Cerebellar cortex (tissue), 1 donor: ENCODE measurements at regions not wholly inside any gene's neighbourhood (a gene's known extent, or its start where the extent isn't known, plus 50 kb on each side); places are given as distances from the start of the nearest gene placed in this dataset.
"Not testable (repeated sequence)": the region's sequence is repeated elsewhere in the genome, so short reads cannot be mapped to it uniquely, and the experiment has no call there.

ENCODE experiments used
- DNase-seq: peaks from one replicate; pipeline ENCODE4 v3.0.0-alpha.2; 2015; ENCODE audit warnings: low spot score

- DNase-seq, result no peak
These were observed 197.7 kb upstream of the POT1 start for GRCh38 chr7:125127304-125127703.

GRCh38 chr7:125126376-125126775, 196.8 kb upstream of the POT1 start:
- DNase-seq, result no peak

GRCh38 chr7:125125315-125125714, 195.7 kb upstream of the POT1 start:
- no peak for DNase-seq

GRCh38 chr7:125122173-125122572, 192.5 kb upstream of the POT1 start:
- DNase-seq, result no peak

- DNase-seq, result no peak
These were observed 190.0 kb upstream of the POT1 start for GRCh38 chr7:125119559-125120115.

- no peak for DNase-seq
These were observed 188.8 kb upstream of the POT1 start for GRCh38 chr7:125118444-125118843.

GRCh38 chr7:125112850-125113249, 183.2 kb upstream of the POT1 start:
- no peak for DNase-seq

GRCh38 chr7:125099519-125099918, 169.9 kb upstream of the POT1 start:
- no peak for DNase-seq

- DNase-seq, result no peak
These were observed 168.8 kb upstream of the POT1 start for GRCh38 chr7:125098377-125098970.

GRCh38 chr7:125090596-125090995, 161.0 kb upstream of the POT1 start:
- DNase-seq, result no peak

- no peak for DNase-seq
These were observed 159.5 kb upstream of the POT1 start for GRCh38 chr7:125089171-125089570.

- DNase-seq, result no peak
These were observed 158.9 kb upstream of the POT1 start for GRCh38 chr7:125088555-125088954.

GRCh38 chr7:125085084-125085483, 155.5 kb upstream of the POT1 start:
- no peak for DNase-seq

- DNase-seq, result no peak
These were observed 154.6 kb upstream of the POT1 start for GRCh38 chr7:125084196-125084595.

- no peak for DNase-seq
These were observed 144.5 kb upstream of the POT1 start for GRCh38 chr7:125074141-125074540.

GRCh38 chr7:125065546-125065945, 135.9 kb upstream of the POT1 start:
- no peak for DNase-seq

GRCh38 chr7:125065001-125065400, 135.4 kb upstream of the POT1 start:
- DNase-seq, result no peak

- no peak for DNase-seq
These were observed 132.3 kb upstream of the POT1 start for GRCh38 chr7:125061776-125062397.

- not testable (repeated sequence) for DNase-seq
These were observed 131.6 kb upstream of the POT1 start for GRCh38 chr7:125061083-125061745.

GRCh38 chr7:125059861-125060456, 130.3 kb upstream of the POT1 start:
- no peak for DNase-seq

GRCh38 chr7:125057963-125058362, 128.3 kb upstream of the POT1 start:
- DNase-seq, result no peak

GRCh38 chr7:125055376-125055775, 125.8 kb upstream of the POT1 start:
- DNase-seq, result no peak

- DNase-seq, result no peak
These were observed 117.1 kb upstream of the POT1 start for GRCh38 chr7:125046767-125047166.
